Stimulated activated CD8-positive, alpha-beta memory T cell treated with anti-CD3 and anti-CD28 coated beads, Interleukin-15, amount 100 ng/mL, for 4 hours (primary cell): ENCODE measurements at regions not wholly inside any gene's neighbourhood (a gene's known extent, or its start where the extent isn't known, plus 50 kb on each side); places are given as distances from the start of the nearest gene placed in this dataset.

ENCODE experiments used
- DNase-seq, 2 donors: peaks; one replicate each; pipeline ENCODE4 v3.0.0-alpha.2; 2020; ENCODE audit warnings: low read depth in 2 of 2

- DNase-seq = no peak
Observed at GRCh38 chr11:128407962-128408361, 179.4 kb downstream of the ETS1 start.

- DNase-seq = no peak
Observed at GRCh38 chr11:128405714-128406662, 181.4 kb downstream of the ETS1 start.

GRCh38 chr11:128405112-128405511 lies 182.2 kb downstream of the ETS1 start:
- DNase-seq = no peak

GRCh38 chr11:128404437-128404836 lies 182.9 kb downstream of the ETS1 start:
- no peak for DNase-seq

GRCh38 chr11:128400382-128401203 lies 186.8 kb downstream of the ETS1 start:
- no peak for DNase-seq

- no peak for DNase-seq
Observed at GRCh38 chr11:128399251-128400121, 187.9 kb downstream of the ETS1 start.

- no peak for DNase-seq
Observed at GRCh38 chr11:128398517-128399250, 188.7 kb downstream of the ETS1 start.

GRCh38 chr11:128397362-128397761 lies 190.0 kb downstream of the ETS1 start:
- no peak for DNase-seq

GRCh38 chr11:128394431-128395089 lies 192.8 kb downstream of the ETS1 start:
- DNase-seq = no peak

GRCh38 chr11:128392259-128392658 lies 195.1 kb downstream of the ETS1 start:
- no peak for DNase-seq

GRCh38 chr11:128391811-128392210 lies 195.5 kb downstream of the ETS1 start:
- DNase-seq = no peak

GRCh38 chr11:128390246-128390645 lies 197.1 kb downstream of the ETS1 start:
- DNase-seq = no peak

- DNase-seq = no peak
Observed at GRCh38 chr11:128389461-128389976, 197.8 kb downstream of the ETS1 start.

- no peak for DNase-seq
Observed at GRCh38 chr11:128388206-128388815, 199.0 kb downstream of the ETS1 start.

- DNase-seq = peak in 1 of 2 donors; percentile 5
Observed at GRCh38 chr11:128379587-128380580, 207.5 kb downstream of the ETS1 start.

GRCh38 chr11:128375961-128376360 lies 211.4 kb downstream of the ETS1 start:
- no peak for DNase-seq

- no peak for DNase-seq
Observed at GRCh38 chr11:128374026-128374425, 213.3 kb downstream of the ETS1 start.

GRCh38 chr11:128372977-128373376 lies 214.4 kb downstream of the ETS1 start:
- no peak for DNase-seq
